AG10803 (cell line): ENCODE measurements at regions not wholly inside any gene's neighbourhood (a gene's known extent, or its start where the extent isn't known, plus 50 kb on each side); places are given as distances from the start of the nearest gene placed in this dataset.
"Not testable (repeated sequence)": the region's sequence is repeated elsewhere in the genome, so short reads cannot be mapped to it uniquely, and the experiment has no call there.

ENCODE experiments used
- DNase-seq: peaks from one replicate; pipeline ENCODE4 v3.0.0; 2010; ENCODE audit warnings: low read depth
- H3K4me3 ChIP-seq: 2 replicates; pipeline ENCODE4 v1.5.1; 2011; ENCODE audit warnings: mild to moderate bottlenecking, low read length, control low read depth
- CTCF ChIP-seq: conservative IDR thresholded peaks from 2 replicates; pipeline ENCODE4 v1.5.1; 2011; ENCODE audit warnings: mild to moderate bottlenecking, low read length, control low read depth, inconsistent platforms

DNA sequence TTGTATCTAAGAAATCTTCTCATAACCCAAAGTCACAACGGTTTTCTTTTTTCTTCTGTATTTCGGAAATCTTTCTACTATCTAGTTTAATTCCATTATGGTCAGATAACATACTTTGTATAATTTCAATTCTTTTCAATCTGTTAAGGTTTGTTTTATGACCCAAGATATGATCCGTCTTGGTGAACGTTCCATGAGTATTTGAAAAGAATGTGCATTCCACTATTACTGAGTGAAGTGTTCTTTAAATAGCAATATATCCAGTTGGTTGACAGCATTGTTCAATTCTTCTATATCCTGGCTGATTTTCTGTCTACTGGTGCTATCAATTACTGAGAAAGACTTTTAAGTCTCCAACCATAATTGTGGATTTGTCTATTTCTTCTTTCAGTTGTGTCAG, 414.5 kb downstream of the TNS1 start:
- TF ChIP-seq CTCF, result no peak
- DNase-seq, result no peak
- H3K4me3 ChIP-seq, result no peak overlapping the region

- no peak overlapping the region for H3K4me3 ChIP-seq
- no peak for TF ChIP-seq CTCF
- DNase-seq, result no peak
Measured at GRCh38 chr2:217585362-217585761, 417.4 kb downstream of the TNS1 start.

- not testable (repeated sequence) for DNase-seq, H3K4me3 ChIP-seq
Measured at GRCh38 chr2:217580407-217580806, 422.4 kb downstream of the TNS1 start.

GRCh38 chr2:217573571-217573970, 429.2 kb downstream of the TNS1 start:
- peak; percentile 1; the same call in 1 of the 2 replicates for TF ChIP-seq CTCF
- no peak overlapping the region for H3K4me3 ChIP-seq
- peak; percentile 36 for DNase-seq

GRCh38 chr2:217570394-217570793, 432.4 kb downstream of the TNS1 start:
- no peak overlapping the region for H3K4me3 ChIP-seq
- TF ChIP-seq CTCF, result no peak
- DNase-seq, result no peak

DNA sequence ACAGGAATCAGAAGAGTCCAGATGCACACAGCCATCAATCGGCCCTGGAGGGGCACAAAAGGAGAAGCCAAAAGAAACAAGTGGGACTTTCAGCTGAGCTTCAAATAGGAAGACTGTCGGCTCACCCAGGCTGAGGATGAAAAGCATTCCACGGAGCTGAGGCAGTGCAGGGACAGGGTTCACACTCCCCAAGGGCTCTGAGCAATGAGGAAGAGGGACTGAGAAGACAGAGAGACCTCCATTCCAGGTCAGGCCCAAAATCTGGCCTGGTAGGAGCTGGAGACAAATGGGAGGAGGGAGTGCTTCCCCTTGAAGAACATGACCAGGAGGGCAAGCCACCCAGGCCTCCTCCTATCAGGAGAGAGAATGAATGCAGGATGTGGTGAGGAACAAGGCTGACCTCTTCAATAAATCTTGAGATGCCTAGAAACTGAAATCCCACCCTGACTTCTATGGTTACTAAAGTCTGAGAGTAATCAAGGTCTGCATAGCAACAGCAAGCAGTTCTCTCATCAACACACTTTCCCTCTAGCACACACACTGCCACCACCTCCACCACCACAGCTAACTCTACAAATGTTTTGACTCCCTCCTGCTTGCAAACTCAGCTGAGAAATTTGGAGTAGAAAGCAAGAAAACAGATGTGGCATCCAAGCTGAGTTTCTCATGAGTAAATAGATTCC, 434.4 kb downstream of the TNS1 start:
- peak; percentile 97 for DNase-seq
- no peak overlapping the region for H3K4me3 ChIP-seq
- TF ChIP-seq CTCF, result no peak

GRCh38 chr2:217563565-217563964, 439.2 kb downstream of the TNS1 start:
- TF ChIP-seq CTCF, result no peak
- no peak for DNase-seq

More at GRCh38 chr2:217563565-217563964, 439.2 kb downstream of the TNS1 start:
- H3K4me3 ChIP-seq, result no peak overlapping the region
